Neuronal stem cell (in vitro differentiated cells): ENCODE measurements at regions not wholly inside any gene's neighbourhood (a gene's known extent, or its start where the extent isn't known, plus 50 kb on each side); places are given as distances from the start of the nearest gene placed in this dataset.
A peak's percentile ranks its signal among the peaks of the same experiment; 100 is the strongest.

Experiments
- DNase-seq: peaks from one replicate; pipeline ENCODE4 v3.0.0-alpha.2; 2013; ENCODE audit warnings: low spot score
- H2AFZ ChIP-seq: one replicate; pipeline ENCODE4 v1.6.1; 2013; ENCODE audit warnings: mild to moderate bottlenecking, low read length, inconsistent platforms
- H2AK5ac ChIP-seq: 2 replicates; pipeline ENCODE4 v1.6.1; 2013; ENCODE audit warnings: low read depth, mild to moderate bottlenecking, inconsistent platforms, low read length, moderate library complexity, mixed read lengths
- H2BK120ac ChIP-seq: 2 replicates; pipeline ENCODE4 v1.6.1; 2013; ENCODE audit warnings: low read depth, mild to moderate bottlenecking, inconsistent platforms, low read length, moderate library complexity, mixed read lengths
- H2BK12ac ChIP-seq: one replicate; pipeline ENCODE4 v1.6.1; 2013; ENCODE audit warnings: low read length, inconsistent platforms
- H2BK15ac ChIP-seq: 2 replicates; pipeline ENCODE4 v1.6.1; 2013; ENCODE audit warnings: mild to moderate bottlenecking, low read length, inconsistent platforms, mixed read lengths
- H2BK5ac ChIP-seq: one replicate; pipeline ENCODE4 v1.6.1; 2013; ENCODE audit warnings: inconsistent platforms, mild to moderate bottlenecking, low read length, moderate library complexity
- H3K14ac ChIP-seq: one replicate; pipeline ENCODE4 v1.6.1; 2013; ENCODE audit warnings: low read length, inconsistent platforms
- H3K18ac ChIP-seq: 2 replicates; pipeline ENCODE4 v1.6.1; 2013; ENCODE audit warnings: low read length, inconsistent platforms
- H3K23ac ChIP-seq: 2 replicates; pipeline ENCODE4 v1.6.1; 2013; ENCODE audit warnings: low read depth, mild to moderate bottlenecking, mixed read lengths, low read length, inconsistent platforms; ENCODE audit not compliant: poor library complexity
- H3K27ac ChIP-seq: replicated peaks from 3 replicates; pipeline ENCODE4 v1.5.1; 2013; ENCODE audit warnings: low read length, inconsistent platforms
- H3K27me3 ChIP-seq, 3 experiments: 2 replicates each; pipeline ENCODE4 v1.6.1; 2013; ENCODE audit warnings: low read length in 3 of 3, mild to moderate bottlenecking in 2 of 3, inconsistent platforms in 1 of 3, low read depth in 1 of 3, mixed read lengths in 1 of 3, moderate library complexity in 1 of 3; ENCODE audit not compliant: control insufficient read depth in 3 of 3, insufficient read depth in 3 of 3
- H3K36me3 ChIP-seq, 2 donors: replicated peaks in 1 of 2; 2 replicates each; pipeline ENCODE4 v1.6.1; 2013; ENCODE audit warnings: low read length in 2 of 2; ENCODE audit not compliant: control insufficient read depth in 2 of 2, insufficient read depth in 2 of 2
- H3K4ac ChIP-seq: 2 replicates; pipeline ENCODE4 v1.6.1; 2013; ENCODE audit warnings: inconsistent platforms, mild to moderate bottlenecking, low read length, moderate library complexity
- H3K4me1 ChIP-seq, 2 donors: 1 replicate in 1 of 2; 2 replicates in 1 of 2; pipeline ENCODE4 v1.6.1; 2013; ENCODE audit warnings: low read length in 2 of 2, low read depth in 1 of 2; ENCODE audit not compliant: control insufficient read depth in 2 of 2, insufficient read depth in 1 of 2
- H3K4me2 ChIP-seq: one replicate; pipeline ENCODE4 v1.6.1; 2013; ENCODE audit warnings: mild to moderate bottlenecking, low read length, inconsistent platforms; ENCODE audit not compliant: insufficient read depth, poor library complexity, severe bottlenecking
- H3K4me3 ChIP-seq, 2 donors: 2 replicates each; pipeline ENCODE4 v1.5.1; 2013; ENCODE audit warnings: low read length in 2 of 2, mild to moderate bottlenecking in 2 of 2, inconsistent platforms in 1 of 2, moderate library complexity in 1 of 2
- H3K79me1 ChIP-seq: one replicate; pipeline ENCODE4 v1.6.1; 2013; ENCODE audit warnings: low read depth, mild to moderate bottlenecking, inconsistent platforms, low read length, moderate library complexity
- H3K9ac ChIP-seq: one replicate; pipeline ENCODE4 v1.6.1; 2013; ENCODE audit warnings: mild to moderate bottlenecking, low read depth, low read length, inconsistent platforms; ENCODE audit not compliant: poor library complexity
- H3K9me3 ChIP-seq, 2 donors: replicated peaks in 1 of 2; 2 replicates each; pipeline versions ENCODE3 to v1.6.1; 2013; ENCODE audit warnings: low read length in 2 of 2, mild to moderate bottlenecking in 2 of 2, inconsistent platforms in 1 of 2, low read depth in 1 of 2, mixed read lengths in 1 of 2, moderate library complexity in 1 of 2; ENCODE audit not compliant: control insufficient read depth in 2 of 2, insufficient read depth in 1 of 2
- H4K8ac ChIP-seq: one replicate; pipeline ENCODE4 v1.6.1; 2013; ENCODE audit warnings: low read depth, mild to moderate bottlenecking, inconsistent platforms, low read length, moderate library complexity
- H4K91ac ChIP-seq: one replicate; pipeline ENCODE4 v1.6.1; 2013; ENCODE audit warnings: low read length, low read depth, mild to moderate bottlenecking, inconsistent platforms; ENCODE audit not compliant: poor library complexity
- WGBS, 2 donors: extraction: QIAGEN DNeasy Blood & Tissue Kit; methylation state at CpG; one replicate each; pipeline ENCODE4 v1.1.7; 2013; ENCODE audit warnings: missing lambda C conversion rate in 2 of 2, mixed read lengths in 1 of 2; ENCODE audit not compliant: insufficient read length in 2 of 2, insufficient replicate concordance in 1 of 2; ENCODE audit errors: extremely low coverage in 2 of 2; 5-methylcytosine and 5-hydroxymethylcytosine counted together

DNA sequence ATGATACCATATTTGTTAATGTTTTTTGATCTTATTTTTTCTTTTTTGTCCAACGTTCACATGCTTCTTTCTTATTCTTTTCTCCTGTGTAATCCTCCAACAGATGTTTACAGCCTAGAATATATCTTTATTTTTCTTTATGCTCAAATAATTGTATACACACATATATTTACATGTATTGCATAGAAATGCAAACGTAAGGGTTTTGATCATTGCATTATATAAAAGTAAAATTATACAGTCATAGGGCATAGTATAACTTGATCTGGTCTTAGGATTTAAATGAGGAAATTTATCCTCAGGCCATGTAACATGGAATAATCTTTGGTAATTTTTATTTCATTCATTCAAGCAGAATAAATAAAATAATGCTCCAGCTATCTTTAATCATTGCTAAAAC is 84.9 kb upstream of the EEF1E1 start:
- no CpG with 5 or more reads among the region's 2 CpGs for WGBS, 2 donors
- peaks cover 8 to 11% of the 10 kb centered on the region in 2 donors for H3K4me1 ChIP-seq
- no peak overlapping the region for H3K23ac ChIP-seq
- no peak overlapping the region for H2BK5ac ChIP-seq
- no peak overlapping the region for H3K18ac ChIP-seq
- no peak overlapping the region for H3K4me2 ChIP-seq
- H2AK5ac ChIP-seq = no peak overlapping the region
- H2BK15ac ChIP-seq = no peak overlapping the region
- H3K27ac ChIP-seq = no peak overlapping the region
- no peak overlapping the region for H3K4me3 ChIP-seq
- H3K4ac ChIP-seq = no peak overlapping the region
- no peak overlapping the region for H2BK12ac ChIP-seq
- no peak overlapping the region for H3K9ac ChIP-seq
- no peaks in the 10 kb centered on the region for H3K27me3 ChIP-seq
- H4K91ac ChIP-seq = no peak overlapping the region
- no peaks in the 10 kb centered on the region for H3K79me1 ChIP-seq
- H2AFZ ChIP-seq = no peak overlapping the region
- no peak overlapping the region for H2BK120ac ChIP-seq
- DNase-seq = no peak
- no peaks in the 10 kb centered on the region for H3K36me3 ChIP-seq
- no peaks in the 10 kb centered on the region for H3K9me3 ChIP-seq
- no peak overlapping the region for H3K14ac ChIP-seq
- no peak overlapping the region for H4K8ac ChIP-seq

DNA sequence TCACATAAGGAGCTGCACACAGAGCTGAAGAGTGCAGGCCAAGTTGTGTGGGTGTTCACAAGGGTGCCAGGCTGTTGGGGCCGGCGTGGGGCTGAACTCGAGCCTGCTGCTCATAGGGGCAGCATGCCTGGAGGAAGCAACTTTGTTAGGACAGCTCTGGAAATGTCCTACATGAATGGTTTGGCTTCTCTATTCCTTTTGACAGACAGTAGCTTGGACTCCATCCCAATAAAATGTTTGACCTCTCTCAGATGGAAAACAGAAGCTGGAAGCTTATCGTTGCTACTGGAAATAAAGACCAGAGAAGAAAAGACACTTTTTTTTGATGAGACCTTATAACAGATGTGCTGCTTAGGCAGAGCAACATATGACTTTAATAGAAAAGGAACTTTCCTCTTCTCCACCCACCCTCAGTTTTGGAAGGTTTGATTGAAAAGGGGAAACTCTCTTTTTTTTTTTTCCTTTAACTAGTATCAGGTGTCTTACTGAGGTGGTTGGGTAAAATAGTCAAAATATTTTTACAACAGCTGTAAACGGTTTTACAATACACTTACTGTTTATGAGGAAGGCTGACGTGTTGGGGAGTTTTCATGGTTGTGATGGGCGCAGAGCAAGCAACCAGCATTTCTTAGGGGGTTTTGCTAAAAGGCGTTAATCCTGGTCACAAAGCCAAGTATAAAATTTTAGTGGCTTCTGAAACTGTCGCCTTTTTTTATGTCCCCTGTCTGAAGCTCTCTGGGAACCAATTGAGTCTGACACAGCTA is 80.7 kb upstream of the EEF1E1 start:
- Histone ChIP-seq H4K8ac (no peak overlapping the region), H3K18ac (no peak overlapping the region), H3K27me3 (no peaks in the 10 kb centered on the region), H3K4ac (no peak overlapping the region), H3K14ac (no peak overlapping the region), H3K79me1 (no peaks in the 10 kb centered on the region), H3K23ac (no peak overlapping the region), H3K4me3 (no peak overlapping the region), H2AFZ (peak overlapping the region; percentile 55), H3K4me2 (no peak overlapping the region), H3K4me1 (peaks cover 18 to 34% of the 10 kb centered on the region in 2 donors), H3K9ac (no peak overlapping the region), H2BK5ac (no peak overlapping the region), H3K27ac (no peak overlapping the region), H2BK15ac (no peak overlapping the region), H2BK120ac (no peak overlapping the region), H2BK12ac (no peak overlapping the region), H3K9me3 (no peaks in the 10 kb centered on the region), H3K36me3 (no peaks in the 10 kb centered on the region), H2AK5ac (no peak overlapping the region), H4K91ac (no peak overlapping the region)
- DNase-seq = no peak
- WGBS, 2 donors = no CpG with 5 or more reads among the region's 9 CpGs

DNA sequence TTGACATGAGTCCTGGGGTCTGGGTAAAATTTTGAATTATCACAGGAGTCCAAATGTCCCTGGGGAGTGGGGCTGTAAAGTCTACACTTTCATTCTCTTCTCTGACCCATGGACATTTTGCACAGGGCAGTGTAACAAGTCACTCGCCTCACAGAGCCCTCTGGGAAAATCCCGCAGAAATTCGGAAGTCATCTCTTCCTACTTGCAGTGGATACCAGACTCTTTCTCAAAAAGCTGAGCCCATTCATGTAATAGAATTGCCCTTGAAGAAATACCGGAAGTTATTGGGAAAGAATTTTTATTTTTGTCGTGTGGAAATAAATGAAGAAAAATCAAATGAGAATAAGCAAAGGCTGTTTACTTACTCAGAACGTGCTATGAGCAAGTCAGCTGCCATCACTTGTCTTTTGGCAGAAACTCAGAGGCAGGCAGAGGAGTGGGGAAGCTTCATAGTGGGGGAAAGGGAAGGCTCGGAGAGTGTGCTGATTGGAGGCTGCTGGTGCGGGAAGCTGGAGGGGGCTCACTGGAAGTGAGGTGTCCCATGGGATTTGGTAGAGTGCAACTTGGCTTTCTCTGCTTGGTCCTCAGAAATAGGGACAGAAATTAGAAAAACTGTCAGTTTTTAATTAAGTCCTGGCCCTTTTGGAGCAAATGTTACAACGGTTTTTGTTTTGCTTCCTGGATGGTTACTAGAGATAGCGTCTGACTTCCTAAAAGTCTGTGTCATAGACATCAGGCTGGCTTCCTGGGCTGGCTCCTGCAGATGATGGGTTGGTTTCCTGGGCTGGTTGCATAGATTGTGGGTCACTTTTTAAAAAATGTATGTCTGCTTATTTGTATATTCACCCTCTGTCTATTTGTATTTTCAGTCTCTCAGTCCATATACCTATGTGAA is 79.8 kb upstream of the EEF1E1 start:
- H3K23ac ChIP-seq = no peak overlapping the region
- no peak overlapping the region for H3K4me2 ChIP-seq
- no peak overlapping the region for H3K18ac ChIP-seq
- no peak overlapping the region for H3K4ac ChIP-seq
- H3K36me3 ChIP-seq = no peaks in the 10 kb centered on the region
- H2AK5ac ChIP-seq = no peak overlapping the region
- no peak overlapping the region for H3K4me3 ChIP-seq
- no peaks in the 10 kb centered on the region for H3K79me1 ChIP-seq
- no peak overlapping the region for H3K14ac ChIP-seq
- no CpG with 5 or more reads among the region's 10 CpGs for WGBS, 2 donors
- H4K91ac ChIP-seq = no peak overlapping the region
- H2BK15ac ChIP-seq = no peak overlapping the region
- H2AFZ ChIP-seq = peak overlapping the region; percentile 63
- no peak overlapping the region for H3K27ac ChIP-seq
- no peaks in the 10 kb centered on the region for H3K9me3 ChIP-seq
- no peak overlapping the region for H4K8ac ChIP-seq
- H3K27me3 ChIP-seq = no peaks in the 10 kb centered on the region
- no peak overlapping the region for H2BK120ac ChIP-seq
- no peak overlapping the region for H2BK5ac ChIP-seq
- H3K4me1 ChIP-seq = peaks cover 18 to 34% of the 10 kb centered on the region in 2 donors
- no peak overlapping the region for H3K9ac ChIP-seq
- H2BK12ac ChIP-seq = no peak overlapping the region
- no peak for DNase-seq
